ENCODE measurements at regions not wholly inside any gene's neighbourhood (a gene's known extent, or its start where the extent isn't known, plus 50 kb on each side); places are given as distances from the start of the nearest gene placed in this dataset.

GRCh38 chr4:85081196-85081595 is 114.7 kb upstream of the WDFY3 start:
- TF ChIP-seq CTCF (IDR thresholded peaks at IDR 0.05; ENCODE audit: poor library complexity, severe bottlenecking): no peak
- H3K9me3 ChIP-seq (ENCODE audit: severe bottlenecking): no peaks in the 10 kb centered on the region
- no peaks in the 10 kb centered on the region for H3K27me3 ChIP-seq (ENCODE audit: insufficient read depth, poor library complexity, severe bottlenecking)
- DNase-seq (ENCODE audit: low spot score) (no peak), ATAC-seq (ENCODE audit: low read depth) (no peak)
- H3K4me1 ChIP-seq (ENCODE audit: insufficient read depth, poor library complexity, severe bottlenecking): no peaks in the 10 kb centered on the region
- H3K4me3 ChIP-seq (ENCODE audit: severe bottlenecking): no peak overlapping the region
- no peak overlapping the region for H3K27ac ChIP-seq (ENCODE audit: poor library complexity, severe bottlenecking)
- H3K36me3 ChIP-seq (ENCODE audit: low read depth): no peaks in the 10 kb centered on the region

- DNase-seq (ENCODE audit: low spot score) (no peak), ATAC-seq (ENCODE audit: low read depth) (peak; percentile 62; the same call in 2 of the 3 replicates)
- Histone ChIP-seq H3K4me3 (ENCODE audit: severe bottlenecking) (no peak overlapping the region), H3K27me3 (ENCODE audit: insufficient read depth, poor library complexity, severe bottlenecking) (no peaks in the 10 kb centered on the region), H3K27ac (ENCODE audit: poor library complexity, severe bottlenecking) (no peak overlapping the region), H3K36me3 (ENCODE audit: low read depth) (no peaks in the 10 kb centered on the region), H3K9me3 (ENCODE audit: severe bottlenecking) (no peaks in the 10 kb centered on the region), H3K4me1 (ENCODE audit: insufficient read depth, poor library complexity, severe bottlenecking) (no peaks in the 10 kb centered on the region)
- TF ChIP-seq CTCF (IDR thresholded peaks at IDR 0.05; ENCODE audit: poor library complexity, severe bottlenecking): peak; percentile 88
These were observed 118.0 kb upstream of the WDFY3 start for GRCh38 chr4:85084371-85085094.

- Histone ChIP-seq H3K27ac (ENCODE audit: poor library complexity, severe bottlenecking) (no peak overlapping the region), H3K36me3 (ENCODE audit: low read depth) (no peaks in the 10 kb centered on the region), H3K27me3 (ENCODE audit: insufficient read depth, poor library complexity, severe bottlenecking) (no peaks in the 10 kb centered on the region), H3K4me3 (ENCODE audit: severe bottlenecking) (no peak overlapping the region), H3K9me3 (ENCODE audit: severe bottlenecking) (no peaks in the 10 kb centered on the region), H3K4me1 (ENCODE audit: insufficient read depth, poor library complexity, severe bottlenecking) (no peaks in the 10 kb centered on the region)
- TF ChIP-seq CTCF (IDR thresholded peaks at IDR 0.05; ENCODE audit: poor library complexity, severe bottlenecking): no peak
- ATAC-seq (ENCODE audit: low read depth): no peak
- DNase-seq (ENCODE audit: low spot score): no peak
These were observed 120.2 kb upstream of the WDFY3 start for GRCh38 chr4:85086721-85087120.

- TF ChIP-seq CTCF (IDR thresholded peaks at IDR 0.05; ENCODE audit: poor library complexity, severe bottlenecking): no peak
- no peak overlapping the region for H3K4me3 ChIP-seq (ENCODE audit: severe bottlenecking)
- no peaks in the 10 kb centered on the region for H3K27me3 ChIP-seq (ENCODE audit: insufficient read depth, poor library complexity, severe bottlenecking)
- peaks cover 3% of the 10 kb centered on the region for H3K9me3 ChIP-seq (ENCODE audit: severe bottlenecking)
- DNase-seq (ENCODE audit: low spot score) (no peak), ATAC-seq (ENCODE audit: low read depth) (no peak)
- H3K27ac ChIP-seq (ENCODE audit: poor library complexity, severe bottlenecking): no peak overlapping the region
- no peaks in the 10 kb centered on the region for H3K36me3 ChIP-seq (ENCODE audit: low read depth)
- no peaks in the 10 kb centered on the region for H3K4me1 ChIP-seq (ENCODE audit: insufficient read depth, poor library complexity, severe bottlenecking)
These were observed 126.0 kb upstream of the WDFY3 start for GRCh38 chr4:85092536-85092935.

GRCh38 chr4:85092943-85093342 is 126.5 kb upstream of the WDFY3 start:
- no peak for DNase-seq (ENCODE audit: low spot score)
- no peak overlapping the region for H3K27ac ChIP-seq (ENCODE audit: poor library complexity, severe bottlenecking)
- no peaks in the 10 kb centered on the region for H3K36me3 ChIP-seq (ENCODE audit: low read depth)
- H3K4me3 ChIP-seq (ENCODE audit: severe bottlenecking): no peak overlapping the region
- no peaks in the 10 kb centered on the region for H3K27me3 ChIP-seq (ENCODE audit: insufficient read depth, poor library complexity, severe bottlenecking)
- TF ChIP-seq CTCF (IDR thresholded peaks at IDR 0.05; ENCODE audit: poor library complexity, severe bottlenecking): no peak
- no peaks in the 10 kb centered on the region for H3K4me1 ChIP-seq (ENCODE audit: insufficient read depth, poor library complexity, severe bottlenecking)
- ATAC-seq (ENCODE audit: low read depth): no peak
- peaks cover 3% of the 10 kb centered on the region for H3K9me3 ChIP-seq (ENCODE audit: severe bottlenecking)
